ENCODE measurements at regions not wholly inside any gene's neighbourhood (a gene's known extent, or its start where the extent isn't known, plus 50 kb on each side); places are given as distances from the start of the nearest gene placed in this dataset.
"Not testable (repeated sequence)": the region's sequence is repeated elsewhere in the genome, so short reads cannot be mapped to it uniquely, and the experiment has no call there.

DNA sequence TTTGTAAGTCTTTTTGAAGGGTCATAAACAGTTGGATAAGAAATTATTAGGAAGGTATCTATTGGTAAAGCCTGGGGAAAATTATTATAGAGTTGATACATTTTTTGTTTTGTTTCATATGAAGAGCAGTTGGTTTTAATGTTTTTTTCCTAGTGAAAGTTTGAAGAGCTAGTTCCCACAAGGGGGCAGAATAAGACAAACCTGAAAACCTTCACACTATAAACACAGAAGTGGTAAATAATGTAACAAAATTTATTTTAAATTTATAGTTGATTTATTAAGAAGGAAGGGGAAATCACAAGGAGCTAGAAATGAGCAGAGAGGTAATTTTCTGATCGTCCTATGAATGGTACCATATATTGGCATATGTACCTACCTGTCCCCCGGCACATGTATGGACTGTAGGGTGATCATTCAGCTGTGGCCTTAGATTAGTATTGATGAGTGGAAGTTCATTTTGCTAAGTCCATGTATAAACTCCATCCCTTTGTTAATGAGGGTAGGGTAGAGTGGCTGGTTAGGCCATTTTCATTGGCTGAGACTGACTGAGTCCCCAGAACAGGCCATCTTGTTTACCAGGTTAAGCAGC, 116.3 kb downstream of the TANC2 start:
- no peak for DNase-seq

- DNase-seq, result no peak
Observed at GRCh38 chr17:63082952-63083351, 116.9 kb downstream of the TANC2 start.

DNA sequence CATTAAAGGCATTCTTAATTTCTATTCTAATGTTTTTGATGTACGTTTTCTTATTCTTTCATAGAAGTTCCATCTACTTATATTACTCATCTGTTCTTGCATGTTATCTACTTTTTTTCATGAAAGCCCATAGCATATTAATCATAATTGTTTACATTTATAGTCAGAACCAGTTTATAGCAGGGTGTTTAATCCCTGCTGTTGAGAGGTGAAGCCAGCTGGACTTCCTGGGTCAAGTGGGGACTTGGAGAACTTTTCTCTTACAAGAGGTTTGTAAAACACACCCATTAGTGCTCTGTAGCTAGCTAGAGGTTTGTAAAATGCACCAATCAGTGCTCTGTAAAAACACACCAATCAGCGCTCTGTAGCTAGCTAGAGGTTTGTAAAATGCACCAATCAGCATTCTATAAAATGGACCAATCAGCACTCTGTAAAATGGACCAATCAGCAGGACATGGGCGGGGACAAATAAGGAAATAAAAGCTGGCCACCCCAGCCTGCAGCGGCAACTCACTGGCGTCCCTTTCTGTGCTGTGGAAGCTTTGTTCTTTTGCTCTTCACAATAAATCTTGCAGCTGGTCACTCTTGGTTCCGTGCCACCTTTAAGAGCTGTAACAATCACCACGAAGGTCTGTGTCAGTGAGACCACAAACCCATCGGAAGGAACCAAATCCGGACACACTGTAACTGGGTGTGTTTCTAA, 120.6 kb downstream of the TANC2 start:
- no peak for DNase-seq

DNA sequence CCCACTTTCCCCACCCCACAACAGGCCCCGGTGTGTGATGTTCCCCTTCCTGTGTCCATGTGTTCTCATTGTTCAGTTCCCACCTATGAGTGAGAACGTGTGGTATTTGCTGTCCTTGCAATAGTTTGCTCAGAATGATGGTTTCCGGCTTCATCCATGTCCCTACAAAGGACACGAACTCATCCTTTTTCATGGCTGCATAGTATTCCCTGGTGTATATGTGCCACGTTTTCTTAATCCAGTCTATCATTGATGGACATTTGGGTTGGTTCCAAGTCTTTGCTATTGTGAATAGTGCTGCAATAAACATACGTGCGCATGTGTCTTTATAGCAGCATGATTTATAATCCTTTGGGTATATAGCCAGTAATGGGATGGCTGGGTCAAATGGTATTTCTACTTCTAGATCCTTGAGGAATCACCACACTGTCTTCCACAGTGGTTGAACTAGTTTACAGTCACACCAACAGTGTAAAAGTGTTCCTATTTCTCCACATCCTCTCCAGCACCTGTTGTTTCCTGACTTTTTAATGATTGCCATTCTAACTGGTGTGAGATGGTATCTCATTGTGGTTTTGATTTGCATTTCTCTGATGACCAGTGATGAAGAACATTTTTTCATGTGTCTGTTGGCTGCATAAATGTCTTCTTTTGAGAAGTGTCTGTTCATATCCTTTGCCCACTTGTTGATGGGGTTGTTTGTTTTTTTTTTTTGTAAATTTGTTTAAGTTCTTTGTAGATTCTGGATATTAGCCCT, 124.5 kb downstream of the TANC2 start:
- not testable (repeated sequence) for DNase-seq

DNA sequence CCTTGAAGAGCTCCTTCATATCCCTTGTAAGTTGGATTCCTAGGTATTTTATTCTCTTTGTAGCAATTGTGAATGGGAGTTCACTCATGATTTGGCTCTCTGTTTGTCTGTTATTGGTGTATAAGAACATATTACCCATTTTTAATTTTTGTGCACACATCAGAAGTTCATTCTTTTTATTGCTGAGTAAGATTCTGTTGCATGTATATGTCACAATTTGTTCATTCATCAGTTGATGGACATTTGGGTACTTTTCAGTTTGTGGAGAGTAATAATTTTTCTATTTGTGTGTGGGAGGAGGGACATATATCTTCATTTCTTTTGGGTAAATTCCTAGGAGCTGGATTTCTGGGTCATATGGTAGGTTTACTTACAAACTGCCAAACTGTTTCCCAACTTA, 125.9 kb downstream of the TANC2 start:
- DNase-seq, result not testable (repeated sequence)

DNA sequence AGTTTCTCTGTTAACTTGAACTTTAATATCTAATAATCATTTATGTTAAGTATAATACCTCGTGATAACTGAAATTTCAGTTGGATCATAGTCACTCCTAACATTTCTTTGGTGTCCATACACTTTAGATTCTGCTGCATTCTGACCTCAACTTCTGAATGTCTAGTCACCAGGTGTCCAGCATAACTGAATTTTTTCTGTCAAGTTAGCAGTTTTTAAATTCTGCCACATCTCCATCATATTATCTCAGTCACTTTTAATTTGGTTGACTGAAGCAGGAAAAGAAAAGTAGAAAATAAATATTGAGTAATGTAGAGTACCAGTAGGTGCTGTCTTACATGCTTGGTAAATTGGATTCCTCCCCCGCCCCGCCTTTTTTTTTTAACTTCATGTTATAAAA, 128.6 kb downstream of the TANC2 start:
- no peak for DNase-seq

DNA sequence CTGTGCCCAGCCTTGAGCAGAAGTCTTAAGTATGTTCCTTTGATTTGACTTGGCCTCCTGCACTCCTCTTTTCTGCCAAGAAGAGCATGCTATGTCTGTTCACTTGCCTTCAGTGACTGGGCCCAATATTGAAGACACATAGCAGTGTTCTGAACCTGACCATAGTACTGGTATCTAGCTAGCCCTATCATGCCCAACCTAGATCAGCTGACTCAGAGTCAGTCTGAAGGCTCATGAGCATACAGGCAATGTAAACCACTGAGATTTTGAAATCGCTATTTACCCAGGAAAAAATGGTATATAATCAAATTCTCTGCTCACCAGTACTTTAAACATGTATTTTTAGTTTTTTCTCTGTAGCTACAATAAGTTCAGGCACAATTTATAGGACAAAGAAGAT, 129.4 kb downstream of the TANC2 start:
- no peak for DNase-seq

DNA sequence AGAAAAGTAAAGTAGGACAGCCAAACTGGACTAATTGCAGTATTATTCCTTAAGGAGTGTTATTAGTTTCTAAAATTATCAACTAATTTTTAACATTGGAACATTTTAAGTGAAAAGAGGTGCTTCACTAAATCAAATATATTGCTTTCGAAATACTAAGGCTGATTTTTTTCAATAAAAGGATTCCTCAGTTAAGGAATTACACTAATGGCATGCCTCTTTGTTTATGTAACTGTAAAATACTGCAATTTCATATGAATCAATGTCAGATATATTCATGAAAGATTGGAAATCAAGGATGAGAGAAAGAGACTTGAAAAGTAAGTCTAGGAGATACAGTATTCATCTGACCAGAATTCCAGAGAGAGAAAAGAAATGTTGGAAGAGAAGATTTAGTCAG, 129.8 kb downstream of the TANC2 start:
- DNase-seq, result no peak

DNA sequence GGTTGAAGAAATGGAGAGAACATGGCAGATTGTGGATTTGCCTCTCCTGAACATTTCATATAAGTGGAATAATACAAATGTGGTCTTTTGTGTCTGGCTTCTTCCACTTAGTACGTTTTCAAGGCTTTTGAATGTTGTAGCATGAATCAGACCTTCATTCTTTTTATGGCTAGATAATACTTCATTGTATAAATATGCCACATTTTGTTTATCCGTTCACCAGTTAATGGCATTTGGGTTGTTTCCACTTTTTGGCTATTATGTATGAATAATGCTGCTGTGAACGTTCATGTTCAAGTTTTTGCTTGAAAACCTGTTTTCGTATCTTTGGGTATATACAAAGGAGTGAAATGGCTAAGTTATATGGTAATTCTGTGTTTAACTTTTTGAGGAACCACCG, 130.4 kb downstream of the TANC2 start:
- DNase-seq, result no peak

DNA sequence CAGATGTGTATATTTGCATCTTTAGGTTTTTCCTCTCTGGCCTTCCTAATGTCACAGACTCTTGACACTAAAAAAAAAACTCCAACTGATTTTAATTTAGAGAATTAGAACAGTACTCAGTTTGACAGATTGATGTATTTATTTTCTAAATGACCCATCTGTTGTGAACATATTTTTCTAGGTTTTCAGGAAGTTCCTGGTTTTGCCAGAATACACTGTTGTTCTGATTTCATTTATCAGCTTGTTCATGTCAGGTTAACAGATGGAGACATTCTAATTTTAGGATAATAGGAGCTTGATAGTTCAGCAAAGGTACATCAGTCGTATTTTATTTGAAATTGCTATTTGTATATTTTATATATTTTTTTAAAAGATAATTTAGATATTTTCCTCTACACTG, 133.4 kb downstream of the TANC2 start:
- DNase-seq, result no peak

DNA sequence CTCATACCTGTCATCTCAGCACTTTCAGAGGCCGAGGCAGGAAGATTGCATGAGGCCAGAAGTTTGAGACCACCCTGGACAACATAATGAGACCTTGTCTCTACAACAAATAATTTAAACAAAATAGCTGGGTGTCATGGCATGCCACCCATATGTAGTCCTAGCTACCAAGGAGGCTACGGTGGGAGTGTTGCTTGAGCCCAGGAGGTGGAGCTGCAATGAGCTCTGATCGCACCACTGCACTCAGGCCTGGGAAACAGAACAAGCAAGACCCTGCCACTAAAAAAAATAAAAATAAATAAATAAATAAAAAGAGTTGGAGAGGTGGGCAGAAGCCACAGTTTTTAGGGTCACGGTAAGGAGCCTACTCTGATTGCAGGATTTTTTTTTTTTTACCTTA, 136.0 kb downstream of the TANC2 start:
- no peak for DNase-seq

- DNase-seq, result no peak
Observed at GRCh38 chr17:63106050-63106449, 140.0 kb downstream of the TANC2 start.

DNA sequence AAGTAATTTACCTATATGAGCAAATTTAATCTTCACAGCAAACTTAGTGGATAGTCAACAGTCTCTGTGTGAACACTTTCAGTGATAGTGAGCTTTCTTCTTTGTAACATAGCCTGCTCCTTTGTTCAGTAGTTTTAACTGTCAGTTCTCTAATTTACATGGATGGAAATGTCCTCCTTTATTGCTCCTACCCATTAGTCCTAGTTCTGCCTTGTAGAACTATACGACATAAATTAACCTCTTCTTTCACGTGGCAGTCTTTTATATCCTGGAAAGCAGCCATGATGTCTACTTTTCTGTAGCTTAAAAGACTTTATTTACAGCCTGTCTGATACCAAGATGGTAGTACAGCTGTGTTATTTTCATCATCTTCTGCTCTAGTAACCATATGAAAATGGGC, 143.6 kb downstream of the TANC2 start:
- no peak for DNase-seq

DNA sequence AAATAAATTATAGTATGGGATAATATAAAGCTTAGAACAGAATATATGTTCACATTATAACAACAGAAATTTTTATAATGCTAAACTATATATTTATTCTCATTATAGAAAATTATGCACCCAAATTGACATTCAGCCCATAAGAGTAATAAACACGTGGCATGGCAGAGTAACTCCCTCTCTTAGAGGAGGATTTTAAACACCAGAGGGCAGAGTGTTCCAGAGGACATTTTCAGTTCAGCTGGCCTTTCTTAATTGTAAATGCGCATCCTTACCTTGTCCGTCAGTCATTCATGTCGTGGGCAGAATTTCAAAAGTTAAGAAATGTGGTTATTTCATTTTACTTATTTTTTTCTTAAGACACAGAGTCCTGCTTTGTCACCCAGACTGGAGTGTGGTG, 147.1 kb downstream of the TANC2 start:
- no peak for DNase-seq

- no peak for DNase-seq
Observed at GRCh38 chr17:63116228-63116627, 150.2 kb downstream of the TANC2 start.

- peak; percentile 73 for DNase-seq
Observed at GRCh38 chr17:63116967-63117830, 151.2 kb downstream of the TANC2 start.

GRCh38 chr17:63120406-63120805, 154.4 kb downstream of the TANC2 start:
- DNase-seq, result no peak

- no peak for DNase-seq
Observed at GRCh38 chr17:63124536-63124935, 158.5 kb downstream of the TANC2 start.

GRCh38 chr17:63124958-63125357, 158.9 kb downstream of the TANC2 start:
- no peak for DNase-seq

DNA sequence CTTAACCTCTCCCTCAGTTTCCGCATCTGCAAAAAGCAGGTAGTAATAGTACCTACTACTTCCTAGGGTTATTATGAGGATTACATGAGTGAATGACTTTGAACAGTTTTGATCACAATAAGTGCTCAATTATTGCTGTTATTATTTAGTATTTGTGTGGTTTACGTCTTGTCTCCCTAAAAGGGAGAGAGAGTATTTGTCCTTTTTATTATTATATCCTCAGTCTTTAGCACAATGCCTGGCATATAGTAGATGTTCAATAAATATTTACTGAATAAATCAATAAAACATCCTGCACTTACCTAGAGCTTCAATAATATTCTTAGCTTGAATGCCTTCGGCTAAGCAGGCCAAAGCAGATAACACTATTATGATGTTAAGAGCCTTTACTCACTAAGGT, 160.0 kb downstream of the TANC2 start:
- DNase-seq, result no peak

- DNase-seq, result no peak
Observed at GRCh38 chr17:63126607-63127006, 160.6 kb downstream of the TANC2 start.

DNA sequence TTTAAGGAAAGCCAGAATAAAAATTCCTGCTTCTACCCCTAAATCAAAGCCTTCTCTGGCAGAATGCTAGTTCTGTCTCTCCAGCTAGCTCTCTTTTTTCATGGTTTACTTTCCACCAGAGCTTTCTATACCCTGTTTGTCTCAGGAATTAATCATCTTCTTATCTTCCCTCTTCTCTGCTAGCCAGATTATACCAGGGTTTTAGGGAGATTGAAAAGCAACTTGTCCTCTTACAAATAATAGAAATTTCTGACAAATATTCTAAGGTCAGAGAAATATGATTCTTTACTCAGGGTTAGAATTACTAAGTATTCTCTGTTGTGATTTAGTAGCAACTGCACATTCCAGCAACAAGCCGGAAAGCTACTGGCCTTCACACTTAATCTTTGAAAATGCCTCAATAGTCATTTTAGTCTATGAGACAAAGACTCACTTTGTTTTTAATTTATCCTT, 166.4 kb downstream of the TANC2 start:
- DNase-seq, result no peak

GRCh38 chr17:63133491-63133890, 167.5 kb downstream of the TANC2 start:
- DNase-seq, result no peak
